ENCODE measurements at regions not wholly inside any gene's neighbourhood (a gene's known extent, or its start where the extent isn't known, plus 50 kb on each side); places are given as distances from the start of the nearest gene placed in this dataset.

GRCh38 chr10:24128066-24128730 is 80.7 kb upstream of the KIAA1217 start:
- no peak for TF ChIP-seq CTCF (conservative IDR thresholded peaks at IDR 0.05; ENCODE audit: low read length)
- no peak for TF ChIP-seq EZH2phosphoT487 (IDR thresholded peaks at IDR 0.05; ENCODE audit: borderline replicate concordance, low read depth, low read length)

Measured in OCI-LY7 (cell line).